K562 (cell line): ENCODE measurements at regions not wholly inside any gene's neighbourhood (a gene's known extent, or its start where the extent isn't known, plus 50 kb on each side); places are given as distances from the start of the nearest gene placed in this dataset.

ENCODE experiments used
- ATAC-seq: fragments of 200-7000 bp; cut with Tn5 transposase; 3 replicates; pipeline ENCODE4 v1.9.1; 2020; ENCODE audit warnings: moderate library complexity
- BruUV-seq: library from RNA; stranded (reverse); fragments of 400-500 nt; replicated peaks from 2 replicates; lab custom pipeline; 2021; lab: Mats Ljungman, UMichigan
- CTCF ChIA-PET: fragments of 300-600 bp; formaldehyde crosslinking; extraction: SDS; loops from one replicate; lab custom pipeline; 2021; ENCODE audit warnings: low intra/inter-chr PET ratio; lab: Yijun Ruan, JAX
- POLR2A ChIA-PET: fragments of 300-600, 350-650 bp; sonication (Branson Sonifier 250); formaldehyde crosslinking; extraction: SDS; loops from one replicate; lab custom pipeline; 2021; ENCODE audit warnings: antibody characterized with exemption, inconsistent platforms; lab: Yijun Ruan, JAX
- DNase-seq, 4 experiments: peaks; one replicate each; pipeline versions ENCODE4 v3.0.0 to v3.0.0-alpha.2; 2011 to 2018; ENCODE audit warnings: low spot score in 3 of 4, mixed read lengths in 3 of 4; ENCODE audit errors: extremely low read depth in 1 of 4
- FAIRE-seq: peaks from 2 replicates; lab custom pipeline; 2011; peaks lifted over from hg19 to GRCh38; lab: Jason Lieb, UNC
- H2AFZ ChIP-seq: 2 replicates; pipeline ENCODE4 v1.6.0; 2011; ENCODE audit warnings: low read depth, low read length, control low read depth, inconsistent platforms
- H3K27ac ChIP-seq: fragments of 200-600 bp; 3 replicates; pipeline ENCODE4 v1.8.0; 2011; ENCODE audit warnings: low read depth, mild to moderate bottlenecking, control low read depth, inconsistent platforms, low read length, moderate library complexity, mixed read lengths; ENCODE audit errors: extremely low read depth
- H3K27me3 ChIP-seq, 2 experiments: fragments of 300-600 bp in 1 of 2; 2 replicates in 1 of 2; 3 replicates in 1 of 2; pipeline versions ENCODE4 v1.6.0 to v1.8.0; 2011; ENCODE audit warnings: inconsistent platforms in 2 of 2, low read length in 2 of 2, mild to moderate bottlenecking in 1 of 2, mixed read lengths in 1 of 2, moderate library complexity in 1 of 2; ENCODE audit not compliant: control insufficient read depth in 2 of 2, insufficient read depth in 2 of 2
- H3K36me3 ChIP-seq: fragments of 300-600 bp; 3 replicates; pipeline ENCODE4 v1.8.0; 2011; ENCODE audit warnings: mild to moderate bottlenecking, low read length, inconsistent platforms; ENCODE audit not compliant: control insufficient read depth, insufficient read depth
- H3K4me1 ChIP-seq, 2 experiments: fragments of 200-600 bp in 1 of 2; replicated peaks in 1 of 2; 2 replicates in 1 of 2; 3 replicates in 1 of 2; pipeline versions ENCODE4 v1.5.1 to v1.8.0; 2011; ENCODE audit warnings: inconsistent platforms in 2 of 2, low read length in 2 of 2, mild to moderate bottlenecking in 1 of 2, mixed read lengths in 1 of 2, moderate library complexity in 1 of 2; ENCODE audit not compliant: control insufficient read depth in 2 of 2, insufficient read depth in 2 of 2
- H3K4me2 ChIP-seq: 2 replicates; pipeline ENCODE4 v1.6.1; 2011; ENCODE audit warnings: low read length, control low read depth, inconsistent platforms, mixed read lengths; ENCODE audit not compliant: insufficient read depth
- H3K4me3 ChIP-seq: fragments of 200-600 bp; sonication (generic), shearing (Covaris generic); 2 replicates; pipeline ENCODE4 v1.5.1; 2016; ENCODE audit warnings: control low read depth, inconsistent platforms
- H3K79me2 ChIP-seq: fragments of 200-600 bp; 3 replicates; pipeline ENCODE4 v1.8.0; 2011; ENCODE audit warnings: low read length, inconsistent platforms; ENCODE audit not compliant: control insufficient read depth, insufficient read depth
- H3K9ac ChIP-seq, 2 experiments: 2 replicates each; pipeline versions ENCODE4 v1.6.0 to v1.6.1; 2011; ENCODE audit warnings: low read depth in 2 of 2, low read length in 2 of 2, control low read depth in 1 of 2, inconsistent platforms in 1 of 2, mild to moderate bottlenecking in 1 of 2, mixed read lengths in 1 of 2; ENCODE audit not compliant: insufficient read depth in 1 of 2
- H3K9me1 ChIP-seq: one replicate; pipeline ENCODE4 v1.6.0; 2011; ENCODE audit warnings: inconsistent platforms, mild to moderate bottlenecking, low read length, moderate library complexity; ENCODE audit not compliant: control insufficient read depth, insufficient read depth
- H3K9me3 ChIP-seq: replicated peaks from 2 replicates; pipeline ENCODE4 v1.5.1; 2011; ENCODE audit warnings: low read depth, low read length, inconsistent platforms; ENCODE audit not compliant: control insufficient read depth, insufficient read depth
- H4K20me1 ChIP-seq: replicated peaks from 2 replicates; pipeline ENCODE4 v1.6.1; 2011; ENCODE audit warnings: low read length, inconsistent platforms, mixed read lengths; ENCODE audit not compliant: control insufficient read depth, insufficient read depth
- AFF4 ChIP-seq: sonication (generic); formaldehyde crosslinking; IDR thresholded peaks from 2 replicates; pipeline ENCODE4 v1.8.0; 2023; ENCODE audit warnings: mild to moderate bottlenecking, missing genetic modification reagents
- ATF7 ChIP-seq: fragments of 450-650 bp; IDR thresholded peaks from 2 replicates; pipeline ENCODE4 v1.7.1; 2014; ENCODE audit warnings: mild to moderate bottlenecking, moderate library complexity
- CBX8 ChIP-seq: fragments of 200-600 bp; sonication (generic); IDR thresholded peaks from 2 replicates; pipeline ENCODE4 v1.6.1; 2012; ENCODE audit warnings: borderline replicate concordance, mixed run types, low read depth, mild to moderate bottlenecking, moderate library complexity, mixed read lengths, low read length, control low read depth, inconsistent platforms; ENCODE audit not compliant: poor library complexity, severe bottlenecking; ENCODE audit errors: extremely low read depth
- CCAR2 ChIP-seq: fragments of 200-400 bp; formaldehyde crosslinking; IDR thresholded peaks from 2 replicates; pipeline ENCODE4 v1.6.1; 2017; ENCODE audit warnings: mild to moderate bottlenecking, low read depth, low read length
- CHD4 ChIP-seq: fragments of 200-600 bp; sonication (generic); IDR thresholded peaks from 3 replicates; pipeline ENCODE4 v1.6.1; 2012; ENCODE audit warnings: low read depth, mild to moderate bottlenecking, mixed read lengths, low read length, inconsistent platforms; ENCODE audit not compliant: insufficient read depth, insufficient replicate concordance, poor library complexity, severe bottlenecking
- DNMT1 ChIP-seq: fragments of 450-650 bp; IDR thresholded peaks from 2 replicates; pipeline ENCODE4 v1.6.1; 2016; ENCODE audit warnings: antibody characterized with exemption, mild to moderate bottlenecking
- GMEB1 ChIP-seq: fragments of 250-450 bp; sonication (Bioruptor Pico); IDR thresholded peaks from 2 replicates; pipeline ENCODE4 v1.4.0; 2020; ENCODE audit warnings: mild to moderate bottlenecking
- MCM2 ChIP-seq: fragments of 450-650 bp; IDR thresholded peaks from 2 replicates; pipeline ENCODE4 v1.6.1; 2017; ENCODE audit warnings: low read depth, mild to moderate bottlenecking
- NCOA6 ChIP-seq: fragments of 450-650 bp; IDR thresholded peaks from 2 replicates; pipeline ENCODE4 v1.6.1; 2017; ENCODE audit warnings: mild to moderate bottlenecking
- NR1H2 ChIP-seq: sonication (generic); formaldehyde crosslinking; IDR thresholded peaks from 2 replicates; pipeline ENCODE4 v1.4.0; 2020; ENCODE audit warnings: mild to moderate bottlenecking, missing genetic modification reagents
- PHB2 ChIP-seq: fragments of 450-650 bp; IDR thresholded peaks from 2 replicates; pipeline ENCODE4 v1.6.1; 2017; ENCODE audit warnings: low read depth
- STAT5B ChIP-seq: fragments of 250-450 bp; sonication (Bioruptor Pico); IDR thresholded peaks from 2 replicates; pipeline ENCODE4 v1.8.0; 2021; ENCODE audit warnings: mild to moderate bottlenecking, inconsistent platforms
- TAF15 ChIP-seq: fragments of 200-400 bp; formaldehyde crosslinking; IDR thresholded peaks from 2 replicates; pipeline ENCODE4 v1.6.1; 2017; ENCODE audit warnings: mild to moderate bottlenecking, low read depth, low read length, moderate library complexity
- TFAM ChIP-seq: fragments of 250-450 bp; sonication (Bioruptor Pico); conservative IDR thresholded peaks from 2 replicates; pipeline ENCODE4 v1.5.0; 2021; ENCODE audit warnings: mild to moderate bottlenecking, moderate library complexity
- ZNF274 ChIP-seq: IDR thresholded peaks from 2 replicates; pipeline ENCODE4 v1.6.1; 2011; ENCODE audit warnings: low read depth, mild to moderate bottlenecking, low read length, moderate library complexity, borderline replicate concordance
- ZNF695 ChIP-seq: fragments of 450-650 bp; formaldehyde crosslinking; IDR thresholded peaks from 2 replicates; pipeline ENCODE4 v1.4.0; 2020; ENCODE audit warnings: mild to moderate bottlenecking, moderate library complexity
- WGBS: fragments of 100-300 bp; shearing (Covaris generic); methylation state at CpG from one replicate; pipeline ENCODE4 v1.1.6; 2016; ENCODE audit warnings: low coverage, mixed read lengths; ENCODE audit not compliant: insufficient coverage; ENCODE audit errors: missing lambda C conversion rate; 5-methylcytosine and 5-hydroxymethylcytosine counted together
- in situ Hi-C: fragments of 300-500 bp; cut with MboI; formaldehyde crosslinking; loops from 4 replicates; pipeline ENCODE4 v1.15.0; 2018; ENCODE audit warnings: inconsistent platforms, mixed read lengths
- intact Hi-C: fragments of 100-400 bp; cut with micrococcal nuclease; formaldehyde crosslinking; loops from 2 replicates; pipeline ENCODE4 v1.14.2; 2022

DNA sequence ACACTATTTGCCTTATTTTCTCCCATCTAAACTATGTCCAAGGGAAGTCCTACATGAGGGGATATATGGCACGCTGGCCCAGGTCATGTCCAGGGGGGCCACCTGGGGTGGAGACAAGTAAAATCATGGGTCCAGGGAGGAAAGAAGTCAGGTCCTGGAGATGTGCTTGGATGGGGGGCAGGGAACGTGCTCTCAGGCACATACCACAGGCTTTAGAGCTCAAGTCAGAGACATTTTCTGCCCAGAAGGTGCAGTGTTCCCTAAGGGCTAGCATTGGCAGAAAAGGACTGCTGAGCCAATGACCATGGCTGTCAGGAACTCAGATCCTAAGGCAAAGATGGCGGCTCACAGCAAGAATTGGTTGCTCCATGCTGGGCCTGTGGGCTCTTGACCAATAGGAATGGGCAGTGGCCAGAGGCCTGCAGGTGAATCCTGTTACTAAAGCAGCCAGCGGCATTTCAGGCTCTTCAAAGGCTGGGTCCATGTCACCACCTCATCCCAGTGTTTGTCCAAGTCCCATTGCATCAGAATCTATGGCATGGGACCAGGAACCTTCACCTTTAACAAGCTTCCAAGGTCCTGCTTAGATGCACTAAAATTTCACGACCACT lies 175.0 kb downstream of the RPLP1 start:
- no peaks in the 10 kb centered on the region for H3K36me3 ChIP-seq
- FAIRE-seq = no peak
- CTCF ChIA-PET = no interaction called here

More for the DNA sequence above, 175.0 kb downstream of the RPLP1 start:
- DNase-seq = no peak
- no peak overlapping the region for H3K4me2 ChIP-seq
- POLR2A ChIA-PET = interaction anchor here (0.7 to 1.1 kb wide), 2 partner anchors 16 to 363 kb away, joined by 3 read pairs; no protein-coding TSS in a partner anchor
- intact Hi-C loops = no loop called here
- no peak overlapping the region for H3K9ac ChIP-seq
- no peak overlapping the region for H3K27ac ChIP-seq
- TF ChIP-seq CBX8 (no peak), TFAM (CRISPR knock-in tag) (no peak), ZNF274 (no peak), AFF4 (no peak), PHB2 (no peak), DNMT1 (no peak), TAF15 (no peak), STAT5B (CRISPR knock-in tag) (no peak), GMEB1 (CRISPR knock-in tag) (no peak), NCOA6 (no peak), CHD4 (no peak), MCM2 (no peak), ATF7 (no peak), NR1H2 (no peak), CCAR2 (no peak), ZNF695 (CRISPR knock-in tag) (no peak)
- no peaks in the 10 kb centered on the region for H3K9me1 ChIP-seq
- no peak for ATAC-seq
- no peak overlapping the region for H3K4me3 ChIP-seq
- 2% methylated on average over 5 of the region's 5 CpGs for WGBS
- H3K4me1 ChIP-seq = no peaks in the 10 kb centered on the region
- H2AFZ ChIP-seq = no peak overlapping the region
- no TSS peak for BruUV-seq
- peaks cover 0 to 21% of the 10 kb centered on the region in 2 experiments; a peak in 2 of 5 replicates for H3K27me3 ChIP-seq
- H3K79me2 ChIP-seq = no peaks in the 10 kb centered on the region
- in situ Hi-C loops = no loop called here
- no peaks in the 10 kb centered on the region for H3K9me3 ChIP-seq
- H4K20me1 ChIP-seq = no peaks in the 10 kb centered on the region
